HepG2 (cell line): ENCODE measurements at regions not wholly inside any gene's neighbourhood (a gene's known extent, or its start where the extent isn't known, plus 50 kb on each side); places are given as distances from the start of the nearest gene placed in this dataset.

Source experiments
- DZIP1 ChIP-seq: sonication (generic); formaldehyde crosslinking; IDR thresholded peaks from 2 replicates; pipeline ENCODE4 v1.5.0; 2020; ENCODE audit warnings: mild to moderate bottlenecking, missing genetic modification reagents
- FOXO1 ChIP-seq: sonication (generic); formaldehyde crosslinking; IDR thresholded peaks from 2 replicates; pipeline ENCODE4 v1.4.0; 2020; ENCODE audit warnings: missing genetic modification reagents
- MAFK ChIP-seq, 2 experiments: IDR thresholded peaks in 1 of 2; conservative IDR thresholded peaks in 1 of 2; 2 replicates each; pipeline ENCODE4 v1.6.1; 2011; ENCODE audit warnings: improper control_type of control experiment in 2 of 2, low read length in 2 of 2
- ZBTB10 ChIP-seq: sonication (generic); formaldehyde crosslinking; IDR thresholded peaks from 2 replicates; pipeline ENCODE4 v1.4.0; 2020; ENCODE audit warnings: missing genetic modification reagents, borderline replicate concordance
- ZBTB14 ChIP-seq: sonication (generic); formaldehyde crosslinking; IDR thresholded peaks from 2 replicates; pipeline ENCODE4 v1.4.0; 2020; ENCODE audit warnings: missing genetic modification reagents
- ZBTB37 ChIP-seq: sonication (generic); formaldehyde crosslinking; IDR thresholded peaks from 2 replicates; pipeline ENCODE4 v1.4.0; 2020; ENCODE audit warnings: mild to moderate bottlenecking, missing genetic modification reagents
- ZNF407 ChIP-seq: sonication (generic); formaldehyde crosslinking; IDR thresholded peaks from one replicate; pipeline ENCODE4 v1.5.1; 2020; ENCODE audit warnings: mild to moderate bottlenecking, missing genetic modification reagents; ENCODE audit errors: not compliant biosample characterization
- ZNF746 ChIP-seq: sonication (generic); formaldehyde crosslinking; IDR thresholded peaks from 2 replicates; pipeline ENCODE4 v1.8.0; 2022; ENCODE audit warnings: mild to moderate bottlenecking, missing genetic modification reagents
- TF ChIP-seq, protein P1 (sequence below): sonication (generic); formaldehyde crosslinking; IDR thresholded peaks from 2 replicates; pipeline ENCODE4 v1.8.0; 2022; ENCODE audit warnings: missing genetic modification reagents, mild to moderate bottlenecking, borderline replicate concordance
- TF ChIP-seq, protein P2 (sequence below): sonication (generic); formaldehyde crosslinking; IDR thresholded peaks from 2 replicates; pipeline ENCODE4 v1.5.0; 2020; ENCODE audit warnings: missing genetic modification reagents

- TF ChIP-seq ZBTB10 (CRISPR knock-in tag) (no peak), ZBTB14 (CRISPR knock-in tag) (no peak), ZNF746 (CRISPR knock-in tag) (no peak), FOXO1 (peak; percentile 58; the same call in 1 of the 2 replicates), MAFK (conservative IDR thresholded peaks at IDR 0.05 in 1 of 2, IDR thresholded peaks at IDR 0.05 in 1 of 2; ENCODE audit: low read length in 2 of 2) (no peak), ZNF407 (no peak), ZBTB37 (CRISPR knock-in tag) (no peak), DZIP1 (CRISPR knock-in tag) (no peak)
- TF ChIP-seq, protein P1, sequence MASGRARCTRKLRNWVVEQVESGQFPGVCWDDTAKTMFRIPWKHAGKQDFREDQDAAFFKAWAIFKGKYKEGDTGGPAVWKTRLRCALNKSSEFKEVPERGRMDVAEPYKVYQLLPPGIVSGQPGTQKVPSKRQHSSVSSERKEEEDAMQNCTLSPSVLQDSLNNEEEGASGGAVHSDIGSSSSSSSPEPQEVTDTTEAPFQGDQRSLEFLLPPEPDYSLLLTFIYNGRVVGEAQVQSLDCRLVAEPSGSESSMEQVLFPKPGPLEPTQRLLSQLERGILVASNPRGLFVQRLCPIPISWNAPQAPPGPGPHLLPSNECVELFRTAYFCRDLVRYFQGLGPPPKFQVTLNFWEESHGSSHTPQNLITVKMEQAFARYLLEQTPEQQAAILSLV (CRISPR knock-in tag): no peak
- TF ChIP-seq, protein P2, sequence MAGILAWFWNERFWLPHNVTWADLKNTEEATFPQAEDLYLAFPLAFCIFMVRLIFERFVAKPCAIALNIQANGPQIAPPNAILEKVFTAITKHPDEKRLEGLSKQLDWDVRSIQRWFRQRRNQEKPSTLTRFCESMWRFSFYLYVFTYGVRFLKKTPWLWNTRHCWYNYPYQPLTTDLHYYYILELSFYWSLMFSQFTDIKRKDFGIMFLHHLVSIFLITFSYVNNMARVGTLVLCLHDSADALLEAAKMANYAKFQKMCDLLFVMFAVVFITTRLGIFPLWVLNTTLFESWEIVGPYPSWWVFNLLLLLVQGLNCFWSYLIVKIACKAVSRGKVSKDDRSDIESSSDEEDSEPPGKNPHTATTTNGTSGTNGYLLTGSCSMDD (CRISPR knock-in tag): no peak
Observed at GRCh38 chr4:188534917-188535316, 395.7 kb downstream of the TRIML1 start (continued).
